Lung (tissue), 11 donors: ENCODE measurements at regions not wholly inside any gene's neighbourhood (a gene's known extent, or its start where the extent isn't known, plus 50 kb on each side); places are given as distances from the start of the nearest gene placed in this dataset.
"Not testable (repeated sequence)": the region's sequence is repeated elsewhere in the genome, so short reads cannot be mapped to it uniquely, and the experiment has no call there.

ENCODE experiments used
- ATAC-seq: fragments of 200-7000 bp; cut with Tn5 transposase; one replicate; pipeline ENCODE4 v1.9.1; 2020; ENCODE audit warnings: moderate number of reproducible peaks; ENCODE audit not compliant: insufficient read depth, low FRiP score
- DNase-seq, 3 donors: peaks; one replicate each; pipeline ENCODE4 v3.0.0-alpha.2; 2013 to 2017
- H3K27ac ChIP-seq, 2 donors: one replicate each; pipeline ENCODE4 v1.5.1; 2013; ENCODE audit warnings: mild to moderate bottlenecking in 2 of 2, moderate library complexity in 2 of 2, control low read depth in 1 of 2, inconsistent platforms in 1 of 2, low read depth in 1 of 2, low read length in 1 of 2
- H3K27me3 ChIP-seq, 3 donors: one replicate each; pipeline ENCODE4 v1.5.1; 2013; ENCODE audit warnings: low read length in 2 of 3; ENCODE audit not compliant: control insufficient read depth in 3 of 3, insufficient read depth in 3 of 3
- H3K36me3 ChIP-seq, 4 donors: one replicate each; pipeline ENCODE4 v1.5.1; 2013; ENCODE audit warnings: low read length in 4 of 4, mild to moderate bottlenecking in 1 of 4, moderate library complexity in 1 of 4; ENCODE audit not compliant: control insufficient read depth in 4 of 4, insufficient read depth in 4 of 4
- H3K4me1 ChIP-seq, 5 donors: one replicate each; pipeline ENCODE4 v1.5.1; 2013; ENCODE audit warnings: low read length in 5 of 5, mild to moderate bottlenecking in 2 of 5, moderate library complexity in 1 of 5; ENCODE audit not compliant: control insufficient read depth in 5 of 5, insufficient read depth in 5 of 5
- H3K4me3 ChIP-seq: one replicate; pipeline ENCODE4 v1.5.1; 2013; ENCODE audit warnings: mild to moderate bottlenecking, control low read depth, moderate library complexity
- H3K9ac ChIP-seq, 2 donors: one replicate each; pipeline ENCODE4 v1.5.1; 2013; ENCODE audit warnings: low read length in 2 of 2, control low read depth in 1 of 2; ENCODE audit not compliant: insufficient read depth in 1 of 2
- H3K9me3 ChIP-seq, 4 donors: one replicate each; pipeline ENCODE4 v1.5.1; 2013; ENCODE audit warnings: low read length in 3 of 4, mild to moderate bottlenecking in 1 of 4, moderate library complexity in 1 of 4; ENCODE audit not compliant: control insufficient read depth in 4 of 4, insufficient read depth in 3 of 4
- WGBS, 2 donors: extraction: QIAGEN DNeasy Blood & Tissue Kit; methylation state at CpG; one replicate each; pipeline ENCODE4 v1.1.7; 2013; 5-methylcytosine and 5-hydroxymethylcytosine counted together
- TF ChIP-seq, protein P1 (sequence below): IDR thresholded peaks from 2 replicates; pipeline ENCODE4 v1.5.1; 2012; ENCODE audit warnings: mild to moderate bottlenecking; ENCODE audit errors: control extremely low read depth, extremely low read depth
- donor health status: control.
- donor health status: control.
- donor health status: Bipolar disorder and iron deficiency.
- donor health status: healthy.
- donor health status: DM: yes; HTN: yes; CAD: no.

DNA sequence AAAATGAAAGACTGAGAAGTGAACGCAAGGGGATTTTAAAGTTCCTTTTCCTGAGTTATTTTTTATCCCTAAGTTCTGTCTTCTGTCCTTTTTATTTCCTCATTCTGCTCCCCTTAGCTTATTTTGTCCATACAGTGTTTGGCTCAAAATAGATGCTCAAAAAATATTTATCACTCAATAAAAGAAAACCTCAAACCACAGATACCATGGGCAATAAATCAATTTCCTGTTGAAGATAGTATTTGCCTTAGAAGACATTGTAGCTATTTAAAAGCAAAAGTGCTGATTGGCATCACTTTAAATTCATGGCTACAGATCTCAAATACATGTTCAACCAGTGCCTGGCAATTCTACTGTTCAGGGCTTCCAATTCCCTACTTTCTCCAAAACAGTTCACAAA, 316.5 kb upstream of the ADAMTS9 start:
- Histone ChIP-seq H3K27ac (no peak overlapping the region), H3K4me3 (no peak overlapping the region), H3K9me3 (no peaks in the 10 kb centered on the region), H3K27me3 (no peaks in the 10 kb centered on the region), H3K4me1 (no peaks in the 10 kb centered on the region), H3K36me3 (no peaks in the 10 kb centered on the region), H3K9ac (no peak overlapping the region)
- no peak for DNase-seq
- 26 to 62% methylated on average over 1 of the region's 1 CpG for WGBS, 2 donors
- ATAC-seq = no peak
- TF ChIP-seq, protein P1, sequence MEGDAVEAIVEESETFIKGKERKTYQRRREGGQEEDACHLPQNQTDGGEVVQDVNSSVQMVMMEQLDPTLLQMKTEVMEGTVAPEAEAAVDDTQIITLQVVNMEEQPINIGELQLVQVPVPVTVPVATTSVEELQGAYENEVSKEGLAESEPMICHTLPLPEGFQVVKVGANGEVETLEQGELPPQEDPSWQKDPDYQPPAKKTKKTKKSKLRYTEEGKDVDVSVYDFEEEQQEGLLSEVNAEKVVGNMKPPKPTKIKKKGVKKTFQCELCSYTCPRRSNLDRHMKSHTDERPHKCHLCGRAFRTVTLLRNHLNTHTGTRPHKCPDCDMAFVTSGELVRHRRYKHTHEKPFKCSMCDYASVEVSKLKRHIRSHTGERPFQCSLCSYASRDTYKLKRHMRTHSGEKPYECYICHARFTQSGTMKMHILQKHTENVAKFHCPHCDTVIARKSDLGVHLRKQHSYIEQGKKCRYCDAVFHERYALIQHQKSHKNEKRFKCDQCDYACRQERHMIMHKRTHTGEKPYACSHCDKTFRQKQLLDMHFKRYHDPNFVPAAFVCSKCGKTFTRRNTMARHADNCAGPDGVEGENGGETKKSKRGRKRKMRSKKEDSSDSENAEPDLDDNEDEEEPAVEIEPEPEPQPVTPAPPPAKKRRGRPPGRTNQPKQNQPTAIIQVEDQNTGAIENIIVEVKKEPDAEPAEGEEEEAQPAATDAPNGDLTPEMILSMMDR = no peak

- DNase-seq, H3K4me1 ChIP-seq, H3K27me3 ChIP-seq, H3K4me3 ChIP-seq, ATAC-seq, H3K9ac ChIP-seq, H3K36me3 ChIP-seq, H3K9me3 ChIP-seq, H3K27ac ChIP-seq: not testable (repeated sequence)
- WGBS, 2 donors = 89 to 91% methylated on average over 4 of the region's 4 CpGs
These were observed 313.3 kb upstream of the ADAMTS9 start for GRCh38 chr3:65001119-65001518.

DNA sequence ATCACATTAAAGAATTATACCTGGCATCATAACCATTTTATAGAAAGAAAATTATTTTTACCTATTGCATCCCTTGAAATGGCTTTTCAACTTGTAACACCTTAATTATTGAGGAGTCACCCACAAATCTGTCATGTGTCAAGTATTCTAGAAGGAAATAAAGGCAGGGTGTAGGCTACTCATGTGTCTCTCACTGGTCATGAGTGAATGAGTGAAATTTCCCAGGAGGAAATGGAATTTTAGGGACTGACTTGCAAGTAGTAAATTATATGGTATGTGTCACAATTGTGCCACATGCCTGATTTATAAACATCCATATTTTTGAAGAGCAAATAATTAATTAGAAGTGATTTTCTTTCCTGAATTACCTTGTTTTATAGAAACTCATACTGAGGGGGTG, 310.5 kb upstream of the ADAMTS9 start:
- no peaks in the 10 kb centered on the region for H3K27me3 ChIP-seq
- ATAC-seq (no peak), DNase-seq (no peak)
- no peak overlapping the region for H3K9ac ChIP-seq
- H3K27ac ChIP-seq = no peak overlapping the region
- H3K4me3 ChIP-seq = no peak overlapping the region
- no peaks in the 10 kb centered on the region for H3K9me3 ChIP-seq
- no peaks in the 10 kb centered on the region for H3K36me3 ChIP-seq
- TF ChIP-seq, protein P1 = no peak
- H3K4me1 ChIP-seq = peaks cover 3 to 15% (median 6%) of the 10 kb centered on the region in 5 donors

GRCh38 chr3:64995857-64996551, 308.2 kb upstream of the ADAMTS9 start:
- peak in 2 of 3 donors; percentile 32 to 39 for DNase-seq
- Histone ChIP-seq H3K27me3 (no peaks in the 10 kb centered on the region), H3K27ac (peak overlapping the region in 1 of 2 donors; percentile 60), H3K4me1 (peaks cover 3 to 15% (median 7%) of the 10 kb centered on the region in 5 donors), H3K36me3 (no peaks in the 10 kb centered on the region), H3K4me3 (no peak overlapping the region), H3K9ac (no peak overlapping the region), H3K9me3 (no peaks in the 10 kb centered on the region)
- no peak for ATAC-seq
- WGBS, 2 donors = 30 to 37% methylated on average over 9 of the region's 9 CpGs
- TF ChIP-seq, protein P1 = no peak
